ENCODE measurements at regions not wholly inside any gene's neighbourhood (a gene's known extent, or its start where the extent isn't known, plus 50 kb on each side); places are given as distances from the start of the nearest gene placed in this dataset.

DNA sequence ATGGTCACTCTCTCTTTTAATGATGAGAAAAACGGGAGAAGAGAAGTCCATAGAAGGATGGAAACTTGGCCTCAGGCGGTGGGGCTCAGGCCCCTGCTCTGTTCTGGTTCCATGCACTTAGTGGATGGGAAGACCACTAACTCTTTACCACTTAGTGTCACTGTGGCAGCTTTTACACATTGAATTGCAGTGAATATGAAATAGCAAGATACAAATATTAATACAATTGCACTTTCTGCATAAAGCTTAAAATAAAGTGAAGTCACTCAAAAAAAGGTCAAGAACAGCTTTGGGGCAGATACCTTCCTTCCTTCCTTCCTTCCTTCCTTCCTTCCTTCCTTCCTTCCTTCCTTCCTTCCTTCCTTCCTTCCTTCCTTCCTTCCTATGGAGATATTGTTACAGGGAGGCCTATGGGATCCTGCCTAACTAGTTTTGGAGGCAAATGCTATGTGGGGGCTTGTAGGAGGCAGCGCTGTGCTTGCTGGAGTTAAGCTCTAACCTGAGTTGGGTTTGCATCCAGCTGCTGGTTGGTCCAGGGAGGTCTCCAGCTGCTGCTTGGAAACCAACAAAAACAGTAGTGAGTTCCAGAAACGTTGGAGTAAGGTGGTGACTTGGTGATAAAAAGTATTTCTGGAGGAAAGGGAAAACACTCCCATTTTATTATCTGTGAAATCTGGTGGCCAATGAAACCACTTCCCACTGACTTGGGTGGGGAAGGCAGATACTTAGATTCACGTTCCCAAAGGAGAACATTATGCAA is 62.3 kb upstream of the NKX2-2 start:
- no peak for DNase-seq

DNA sequence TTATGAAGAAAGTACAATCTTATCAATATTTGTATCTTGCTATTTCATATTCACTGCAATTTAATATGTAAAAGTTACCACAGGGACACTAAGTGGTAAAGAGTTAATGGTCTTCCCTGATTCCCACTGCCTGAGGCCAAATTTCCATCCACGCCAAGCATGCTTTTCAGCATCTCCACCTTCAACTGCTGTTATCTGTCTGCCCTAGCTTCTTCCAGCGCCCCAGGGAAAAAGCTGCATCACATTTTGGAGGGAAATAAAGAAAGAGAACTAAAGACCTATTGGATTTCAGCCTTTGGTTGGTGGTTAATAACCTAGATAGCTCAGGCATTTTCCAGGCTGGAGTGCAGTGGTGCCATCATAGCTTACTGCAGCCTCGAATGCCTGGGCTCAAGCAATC is 61.3 kb upstream of the NKX2-2 start:
- DNase-seq, result no peak

DNA sequence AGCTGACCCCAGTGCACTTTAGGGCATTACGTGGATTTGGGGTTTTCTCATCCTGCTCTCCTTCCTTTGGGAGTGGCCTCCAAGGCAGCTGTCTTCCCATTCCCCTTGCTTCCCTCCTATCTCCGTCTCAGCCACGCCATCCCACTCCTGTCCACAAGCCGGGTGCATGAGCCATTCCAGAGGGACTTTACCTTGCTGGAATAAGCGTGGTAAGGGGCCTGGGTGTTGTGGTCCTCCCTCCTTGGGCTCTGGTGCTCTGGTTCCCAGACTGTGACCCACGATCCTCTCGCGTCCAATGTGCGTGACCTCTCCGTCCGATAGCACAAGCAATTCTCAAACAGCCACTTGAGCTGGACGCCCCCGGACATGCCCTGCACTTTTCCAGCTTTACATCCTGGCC is 60.6 kb upstream of the NKX2-2 start:
- DNase-seq, result no peak

DNA sequence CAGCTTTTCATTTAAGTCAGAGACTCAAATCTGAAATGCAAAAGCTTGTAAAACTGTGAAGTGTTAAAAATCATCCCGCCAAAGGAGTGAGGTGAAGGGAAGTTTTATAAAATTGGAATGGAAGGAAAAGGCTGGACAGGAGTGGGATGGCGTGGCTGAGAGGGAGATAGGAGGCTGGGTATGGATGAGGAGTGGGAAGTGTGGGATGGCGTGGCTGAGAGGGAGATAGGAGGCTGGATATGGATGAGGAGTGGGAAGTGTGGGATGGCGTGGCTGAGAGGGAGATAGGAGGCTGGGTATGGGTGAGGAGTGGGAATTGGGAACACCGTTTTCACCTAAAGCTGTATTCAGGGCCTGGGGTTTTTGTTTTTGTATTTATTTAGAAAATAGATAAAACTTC is 59.4 kb upstream of the NKX2-2 start:
- no peak for DNase-seq

DNA sequence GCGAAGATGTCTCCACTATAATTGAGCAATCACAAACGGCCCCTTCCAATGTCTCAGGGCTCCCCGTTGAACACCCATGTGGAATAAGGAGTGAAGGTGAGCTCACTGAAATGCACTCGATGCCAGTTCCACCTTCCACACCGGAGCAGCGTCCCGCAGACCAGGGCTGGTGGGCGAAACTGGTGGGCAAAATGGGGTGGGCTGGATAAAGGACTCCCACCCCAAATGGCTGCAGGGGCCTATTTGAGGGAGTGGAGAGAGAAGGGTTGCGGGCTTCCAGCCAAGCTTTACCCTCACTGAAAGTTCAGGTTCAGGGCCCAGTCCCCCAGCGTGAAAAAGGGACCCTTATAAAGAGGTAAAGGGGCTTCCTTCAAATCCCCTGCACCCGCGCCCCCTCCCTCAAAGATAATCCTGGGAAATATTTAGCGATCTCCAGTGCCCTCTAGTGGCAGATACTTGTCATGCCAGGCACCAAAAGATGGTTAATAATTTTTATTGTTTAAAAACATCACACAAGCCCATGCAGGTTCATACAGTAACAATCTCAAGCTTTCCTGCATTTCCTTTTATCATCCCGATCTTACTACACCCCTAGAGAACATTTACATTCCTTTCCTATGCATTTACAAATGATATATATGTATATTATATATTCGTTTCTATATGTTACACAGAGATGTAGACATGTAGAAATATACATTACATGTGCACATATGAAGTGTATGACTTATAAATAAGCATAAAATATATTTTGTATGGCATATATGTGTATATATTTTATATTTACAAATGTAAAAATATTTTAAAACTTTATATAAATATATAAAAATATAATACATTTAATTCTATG is 58.2 kb upstream of the NKX2-2 start:
- no peak for DNase-seq

DNA sequence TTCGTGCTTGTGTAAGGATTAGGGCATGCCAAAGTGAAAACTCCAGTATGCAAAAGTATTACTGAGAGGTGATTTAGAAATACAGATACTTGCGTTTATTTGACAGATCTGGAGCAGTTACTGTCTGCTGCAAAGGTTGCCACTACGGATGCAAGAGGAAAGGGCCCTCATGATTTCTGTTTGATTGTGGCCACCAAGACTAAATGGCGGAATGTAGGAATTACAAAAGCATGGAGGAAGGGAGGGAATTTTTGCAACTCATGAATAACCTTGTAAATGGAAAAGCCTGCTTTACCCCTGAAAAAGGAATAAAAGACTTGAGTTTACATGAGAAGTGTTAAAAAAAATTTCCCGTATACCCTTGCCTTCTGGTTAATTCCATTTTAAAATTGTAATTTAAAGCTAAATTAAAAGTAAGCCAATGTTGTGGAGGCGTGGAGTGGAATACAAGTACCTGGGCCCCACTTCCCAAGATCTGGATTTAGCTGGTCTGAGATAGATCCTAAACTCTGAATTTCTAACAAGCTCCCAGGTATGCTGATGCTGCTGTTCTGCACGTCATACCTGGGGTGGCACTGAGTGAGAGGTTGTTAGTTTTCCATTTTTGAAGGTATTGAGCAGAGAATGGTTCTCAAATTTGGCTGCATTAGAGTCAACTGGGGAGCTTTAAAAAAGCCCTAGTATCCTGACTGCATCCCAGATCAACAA is 56.6 kb upstream of the NKX2-2 start:
- DNase-seq, result no peak

DNA sequence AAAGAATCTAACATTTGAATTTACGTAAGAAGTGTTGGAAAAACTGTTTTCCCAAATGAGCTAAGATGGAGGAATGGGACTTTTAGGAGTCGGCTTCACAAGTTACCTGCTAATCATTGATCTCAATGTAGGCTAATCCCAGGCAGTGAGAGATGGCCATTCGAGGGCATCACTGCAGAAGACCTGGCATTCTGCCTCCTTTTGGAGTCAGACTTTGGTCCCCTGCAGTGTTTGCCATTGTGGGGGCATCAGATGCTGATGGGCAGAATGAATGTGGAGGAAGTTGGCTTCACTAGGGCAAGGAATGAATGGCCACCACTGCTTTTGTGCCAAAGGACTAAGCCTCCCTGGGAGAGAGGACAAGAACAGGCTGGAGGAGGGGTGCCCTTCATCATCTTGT is 55.7 kb upstream of the NKX2-2 start:
- DNase-seq, result no peak

DNA sequence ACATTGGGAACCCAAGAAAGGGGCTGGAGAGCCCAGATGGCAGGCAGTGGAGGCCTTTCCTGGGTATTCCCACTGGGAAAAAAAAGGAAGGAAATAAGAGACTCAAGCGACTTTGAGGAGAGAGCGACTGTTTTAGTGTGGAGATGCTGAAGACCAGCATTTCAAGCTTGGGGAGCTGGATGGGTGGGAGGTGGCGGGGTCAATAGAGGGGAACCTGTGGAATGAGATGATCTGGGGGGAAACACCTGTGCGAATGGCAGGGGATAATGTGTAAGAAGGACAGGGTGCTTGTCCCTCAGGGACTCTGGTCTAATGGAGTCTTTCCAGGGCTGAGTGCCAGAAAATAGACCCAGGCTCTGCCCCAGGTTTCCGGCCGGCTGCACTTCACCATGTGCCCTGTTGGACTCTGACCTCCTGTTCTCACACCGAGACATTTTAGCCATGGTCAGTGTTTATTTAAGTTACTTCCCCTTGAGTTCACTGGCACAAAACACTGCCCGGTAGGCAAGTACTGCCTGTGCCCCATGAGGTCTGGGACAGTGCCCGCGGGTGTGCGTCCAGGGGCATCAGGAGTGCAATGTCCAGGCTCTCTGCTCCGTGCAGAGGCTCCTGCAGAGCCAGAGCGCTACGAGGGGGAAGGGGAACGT is 50.4 kb upstream of the NKX2-2 start:
- no peak for DNase-seq

Measured in central memory CD4-positive, alpha-beta T cell (primary cell).